ENCODE measurements at regions not wholly inside any gene's neighbourhood (a gene's known extent, or its start where the extent isn't known, plus 50 kb on each side); places are given as distances from the start of the nearest gene placed in this dataset.

DNA sequence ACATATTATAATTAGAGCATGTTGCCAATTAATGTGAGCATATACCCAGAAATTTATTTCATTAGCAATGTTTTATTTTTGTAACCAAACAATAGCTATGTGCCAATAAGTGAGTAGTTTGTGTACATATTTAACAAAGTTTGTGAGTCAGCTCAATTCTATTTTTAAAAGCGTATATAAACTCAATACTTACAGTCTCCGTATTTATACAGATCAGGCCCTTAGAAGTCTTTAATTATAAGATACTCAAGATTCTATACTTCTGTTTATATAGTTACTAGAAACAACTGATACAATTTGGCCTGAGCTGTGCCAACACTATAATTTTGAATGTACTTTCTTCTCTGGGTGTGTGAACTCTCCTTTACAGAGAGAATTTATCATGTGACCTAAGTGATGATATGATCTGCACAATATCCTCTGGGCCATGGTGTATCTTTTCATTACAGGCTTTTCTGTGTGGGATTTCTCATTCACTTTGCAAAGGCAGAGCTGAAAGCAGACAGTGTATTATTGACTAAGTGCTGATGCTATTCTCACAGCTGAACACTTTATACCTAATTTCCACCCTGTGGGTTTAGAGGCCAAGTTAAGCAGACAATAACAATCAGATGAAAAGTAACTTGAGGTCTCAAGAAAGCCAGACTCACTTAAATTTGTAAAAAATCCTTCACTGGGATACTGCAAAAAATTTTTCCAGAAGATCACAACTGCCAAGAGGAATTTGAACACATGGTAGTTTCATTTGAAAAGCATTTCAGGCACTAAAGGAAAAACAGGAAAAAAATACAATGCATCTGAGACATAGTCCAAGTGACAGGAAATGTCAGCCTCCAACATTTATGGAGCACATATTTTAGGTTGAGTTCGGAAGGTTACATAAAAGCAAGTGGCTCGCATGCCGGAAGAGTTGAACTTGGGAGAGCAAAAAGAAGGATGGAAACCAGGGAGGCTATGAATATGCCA, 277.9 kb upstream of the SEMA6D start:
- Histone ChIP-seq H3K4me3 (ENCODE audit: low read depth in 1 of 3, low read length in 3 of 3) (no peak overlapping the region), H3K9me3 (ENCODE audit: control insufficient read depth in 4 of 4, low read length in 3 of 4) (no peaks in the 10 kb centered on the region), H3K4me1 (ENCODE audit: control insufficient read depth in 4 of 4, insufficient read depth in 4 of 4, low read length in 3 of 4) (no peaks in the 10 kb centered on the region), H3K9ac (ENCODE audit: low read depth in 1 of 2, low read length in 2 of 2) (no peak overlapping the region), H3K27me3 (ENCODE audit: control insufficient read depth in 4 of 4, insufficient read depth in 4 of 4, low read length in 3 of 4) (peaks cover 0 to 3% (median 0%) of the 10 kb centered on the region in 4 donors), H3K27ac (ENCODE audit: low read depth in 1 of 2, low read length in 2 of 2) (no peak overlapping the region), H3K36me3 (ENCODE audit: control insufficient read depth in 4 of 4, insufficient read depth in 3 of 4, low read depth in 1 of 4, low read length in 3 of 4) (no peaks in the 10 kb centered on the region)
- WGBS = 71% methylated on average over 5 of the region's 5 CpGs
- no peak for DNase-seq (ENCODE audit: low spot score)
- TF ChIP-seq YY1 (IDR thresholded peaks at IDR 0.05) (no peak), RXRA (IDR thresholded peaks at IDR 0.05) (peak in 1 of 2 donors; percentile 4)

- 72% methylated on average over 1 of the region's 1 CpG for WGBS
- TF ChIP-seq HNF4A (conservative IDR thresholded peaks at IDR 0.05) (no peak), GABPA (IDR thresholded peaks at IDR 0.05 in 1 of 2, conservative IDR thresholded peaks at IDR 0.05 in 1 of 2) (no peak), TAF1 (conservative IDR thresholded peaks at IDR 0.05) (no peak), SP1 (IDR thresholded peaks at IDR 0.05) (no peak), HNF4G (IDR thresholded peaks at IDR 0.05) (no peak), MAX (IDR thresholded peaks at IDR 0.05) (no peak), ZBTB33 (IDR thresholded peaks at IDR 0.05) (no peak), EGR1 (IDR thresholded peaks at IDR 0.05; ENCODE audit: low read depth in 2 of 2) (no peak), RAD21 (IDR thresholded peaks at IDR 0.05) (no peak)
- TF ChIP-seq, protein P1, sequence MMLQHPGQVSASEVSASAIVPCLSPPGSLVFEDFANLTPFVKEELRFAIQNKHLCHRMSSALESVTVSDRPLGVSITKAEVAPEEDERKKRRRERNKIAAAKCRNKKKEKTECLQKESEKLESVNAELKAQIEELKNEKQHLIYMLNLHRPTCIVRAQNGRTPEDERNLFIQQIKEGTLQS (IDR thresholded peaks at IDR 0.05) = no peak
- no peaks in the 10 kb centered on the region for H3K27me3 ChIP-seq (ENCODE audit: control insufficient read depth in 4 of 4, insufficient read depth in 4 of 4, low read length in 3 of 4)
- no peak overlapping the region for H3K27ac ChIP-seq (ENCODE audit: low read depth in 1 of 2, low read length in 2 of 2)
- no peak overlapping the region for H3K4me3 ChIP-seq (ENCODE audit: low read depth in 1 of 3, low read length in 3 of 3)
- no peaks in the 10 kb centered on the region for H3K4me1 ChIP-seq (ENCODE audit: control insufficient read depth in 4 of 4, insufficient read depth in 4 of 4, low read length in 3 of 4)
- DNase-seq (ENCODE audit: low spot score) = no peak
- H3K9me3 ChIP-seq (ENCODE audit: control insufficient read depth in 4 of 4, low read length in 3 of 4) = no peaks in the 10 kb centered on the region
- H3K36me3 ChIP-seq (ENCODE audit: control insufficient read depth in 4 of 4, insufficient read depth in 3 of 4, low read depth in 1 of 4, low read length in 3 of 4) = no peaks in the 10 kb centered on the region
- H3K9ac ChIP-seq (ENCODE audit: low read depth in 1 of 2, low read length in 2 of 2) = no peak overlapping the region
Measured at GRCh38 chr15:47442371-47442770, 274.9 kb upstream of the SEMA6D start.

DNA sequence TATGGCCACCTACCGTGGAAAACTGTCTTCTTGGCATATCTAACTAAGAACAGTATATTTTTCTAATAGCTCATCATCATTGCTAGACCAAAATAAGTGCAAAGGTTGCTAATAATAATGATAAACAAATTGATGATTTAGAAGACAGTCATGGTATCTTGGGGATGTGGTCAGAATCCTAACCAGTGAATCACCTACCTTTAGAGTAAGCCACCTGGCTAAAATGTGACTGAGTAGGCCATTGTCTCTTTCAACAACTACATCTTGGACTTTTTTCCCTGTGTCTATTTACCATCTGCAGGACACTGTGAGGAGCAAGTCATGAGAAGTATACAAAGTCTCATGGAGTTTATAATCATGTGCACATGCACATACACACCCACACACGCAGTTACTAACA, 273.5 kb upstream of the SEMA6D start:
- Histone ChIP-seq H3K9me3 (ENCODE audit: control insufficient read depth in 4 of 4, low read length in 3 of 4) (no peaks in the 10 kb centered on the region), H3K4me3 (ENCODE audit: low read depth in 1 of 3, low read length in 3 of 3) (no peak overlapping the region), H3K36me3 (ENCODE audit: control insufficient read depth in 4 of 4, insufficient read depth in 3 of 4, low read depth in 1 of 4, low read length in 3 of 4) (no peaks in the 10 kb centered on the region), H3K27me3 (ENCODE audit: control insufficient read depth in 4 of 4, insufficient read depth in 4 of 4, low read length in 3 of 4) (no peaks in the 10 kb centered on the region), H3K9ac (ENCODE audit: low read depth in 1 of 2, low read length in 2 of 2) (no peak overlapping the region), H3K4me1 (ENCODE audit: control insufficient read depth in 4 of 4, insufficient read depth in 4 of 4, low read length in 3 of 4) (no peaks in the 10 kb centered on the region), H3K27ac (ENCODE audit: low read depth in 1 of 2, low read length in 2 of 2) (no peak overlapping the region)
- DNase-seq (ENCODE audit: low spot score) = no peak
- 72% methylated on average over 2 of the region's 2 CpGs for WGBS
- TF ChIP-seq HNF4G (IDR thresholded peaks at IDR 0.05) (no peak), EGR1 (IDR thresholded peaks at IDR 0.05; ENCODE audit: low read depth in 2 of 2) (no peak)
- TF ChIP-seq, protein P1 (IDR thresholded peaks at IDR 0.05) = no peak
